ENCODE measurements at regions not wholly inside any gene's neighbourhood (a gene's known extent, or its start where the extent isn't known, plus 50 kb on each side); places are given as distances from the start of the nearest gene placed in this dataset.

DNA sequence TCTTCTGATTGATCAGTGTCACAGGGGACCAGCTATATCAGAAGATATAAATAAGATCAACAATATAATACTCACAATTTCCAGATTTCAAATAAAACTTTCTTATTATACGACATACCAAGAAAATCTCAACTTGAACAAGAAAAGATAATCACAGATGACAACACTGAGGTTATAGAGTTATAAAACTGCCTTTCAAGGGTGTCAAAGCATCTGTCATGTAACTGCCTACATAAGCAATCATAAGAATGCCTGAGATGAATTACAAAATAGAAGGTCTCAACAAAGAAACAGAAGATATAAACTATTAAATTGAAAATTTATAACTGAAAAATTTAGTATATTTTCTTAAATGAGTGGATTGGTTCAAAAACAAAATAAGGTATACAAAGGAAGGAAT is 659.2 kb downstream of the SLC16A7 start:
- no peak overlapping the region for H3K27ac ChIP-seq (ENCODE audit: low read length)
- no peak overlapping the region for H2AFZ ChIP-seq (ENCODE audit: low read depth, low read length)
- H3F3A ChIP-seq (ENCODE audit: insufficient read depth, low read length, poor library complexity, severe bottlenecking) = no peaks in the 10 kb centered on the region
- TF ChIP-seq, protein P1, sequence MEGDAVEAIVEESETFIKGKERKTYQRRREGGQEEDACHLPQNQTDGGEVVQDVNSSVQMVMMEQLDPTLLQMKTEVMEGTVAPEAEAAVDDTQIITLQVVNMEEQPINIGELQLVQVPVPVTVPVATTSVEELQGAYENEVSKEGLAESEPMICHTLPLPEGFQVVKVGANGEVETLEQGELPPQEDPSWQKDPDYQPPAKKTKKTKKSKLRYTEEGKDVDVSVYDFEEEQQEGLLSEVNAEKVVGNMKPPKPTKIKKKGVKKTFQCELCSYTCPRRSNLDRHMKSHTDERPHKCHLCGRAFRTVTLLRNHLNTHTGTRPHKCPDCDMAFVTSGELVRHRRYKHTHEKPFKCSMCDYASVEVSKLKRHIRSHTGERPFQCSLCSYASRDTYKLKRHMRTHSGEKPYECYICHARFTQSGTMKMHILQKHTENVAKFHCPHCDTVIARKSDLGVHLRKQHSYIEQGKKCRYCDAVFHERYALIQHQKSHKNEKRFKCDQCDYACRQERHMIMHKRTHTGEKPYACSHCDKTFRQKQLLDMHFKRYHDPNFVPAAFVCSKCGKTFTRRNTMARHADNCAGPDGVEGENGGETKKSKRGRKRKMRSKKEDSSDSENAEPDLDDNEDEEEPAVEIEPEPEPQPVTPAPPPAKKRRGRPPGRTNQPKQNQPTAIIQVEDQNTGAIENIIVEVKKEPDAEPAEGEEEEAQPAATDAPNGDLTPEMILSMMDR (IDR thresholded peaks at IDR 0.05; ENCODE audit: poor library complexity, severe bottlenecking) = no peak
- TF ChIP-seq SMC3 (conservative IDR thresholded peaks at IDR 0.05; ENCODE audit: poor library complexity) (no peak), EP300 (conservative IDR thresholded peaks at IDR 0.05; ENCODE audit: poor library complexity, severe bottlenecking) (peak; percentile 85), MXI1 (conservative IDR thresholded peaks at IDR 0.05; ENCODE audit: poor library complexity, severe bottlenecking) (no peak), RAD21 (conservative IDR thresholded peaks at IDR 0.05) (no peak), EZH2 (IDR thresholded peaks at IDR 0.05; ENCODE audit: borderline replicate concordance, insufficient read depth, low read length, poor library complexity, severe bottlenecking) (no peak), REST (IDR thresholded peaks at IDR 0.05; ENCODE audit: borderline replicate concordance) (no peak), TAF1 (IDR thresholded peaks at IDR 0.05; ENCODE audit: low read depth) (no peak), POLR2AphosphoS5 (IDR thresholded peaks at IDR 0.05) (peak; percentile 82)
- H3K36me3 ChIP-seq (ENCODE audit: insufficient read depth, low read length) = no peaks in the 10 kb centered on the region
- H3K9me3 ChIP-seq (ENCODE audit: low read length) = no peaks in the 10 kb centered on the region
- no peak overlapping the region for H3K4me3 ChIP-seq (ENCODE audit: low read length)
- H4K20me1 ChIP-seq (ENCODE audit: insufficient read depth) = no peaks in the 10 kb centered on the region
- no peak overlapping the region for H3K4me2 ChIP-seq (ENCODE audit: low read length)
- H3K9me2 ChIP-seq (ENCODE audit: insufficient read depth, low read length) = no peaks in the 10 kb centered on the region
- H3K9ac ChIP-seq (ENCODE audit: low read length) = no peak overlapping the region
- H3K27me3 ChIP-seq (ENCODE audit: insufficient read depth, low read depth, low read length) = no peaks in the 10 kb centered on the region
- H3K79me2 ChIP-seq (replicated peaks; ENCODE audit: insufficient read depth, low read length) = no peaks in the 10 kb centered on the region

DNA sequence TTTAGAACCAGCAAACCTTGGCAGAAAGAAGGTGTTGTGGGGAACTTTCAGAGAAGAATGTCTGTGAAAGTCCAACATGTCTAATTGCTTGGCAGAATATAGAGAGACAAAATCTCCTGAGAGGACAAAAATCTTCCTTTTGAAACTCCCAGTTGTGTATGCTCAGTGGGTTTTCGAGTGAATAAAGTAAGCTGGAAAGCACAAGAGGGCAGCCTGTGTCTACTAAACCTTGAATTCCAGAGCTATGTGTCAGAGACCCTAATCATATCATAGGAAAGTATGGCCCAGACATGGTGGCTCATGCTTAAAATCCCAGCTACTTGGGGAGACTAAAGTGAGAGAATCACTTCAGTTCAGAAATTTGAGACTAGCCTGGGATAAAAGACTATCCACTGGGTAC is 661.2 kb downstream of the SLC16A7 start:
- H3K79me2 ChIP-seq (replicated peaks; ENCODE audit: insufficient read depth, low read length) = no peaks in the 10 kb centered on the region
- no peak overlapping the region for H2AFZ ChIP-seq (ENCODE audit: low read depth, low read length)
- H4K20me1 ChIP-seq (ENCODE audit: insufficient read depth) = no peaks in the 10 kb centered on the region
- no peak overlapping the region for H3K4me2 ChIP-seq (ENCODE audit: low read length)
- H3K9ac ChIP-seq (ENCODE audit: low read length) = no peak overlapping the region
- H3F3A ChIP-seq (ENCODE audit: insufficient read depth, low read length, poor library complexity, severe bottlenecking) = no peaks in the 10 kb centered on the region
- no peak overlapping the region for H3K27ac ChIP-seq (ENCODE audit: low read length)
- no peak overlapping the region for H3K4me3 ChIP-seq (ENCODE audit: low read length)
- no peaks in the 10 kb centered on the region for H3K9me3 ChIP-seq (ENCODE audit: low read length)
- TF ChIP-seq, protein P1 (IDR thresholded peaks at IDR 0.05; ENCODE audit: poor library complexity, severe bottlenecking) = peak; percentile 16
- TF ChIP-seq EZH2 (IDR thresholded peaks at IDR 0.05; ENCODE audit: borderline replicate concordance, insufficient read depth, low read length, poor library complexity, severe bottlenecking) (no peak), RAD21 (conservative IDR thresholded peaks at IDR 0.05) (peak; percentile 16), TAF1 (IDR thresholded peaks at IDR 0.05; ENCODE audit: low read depth) (no peak), REST (IDR thresholded peaks at IDR 0.05; ENCODE audit: borderline replicate concordance) (no peak), SMC3 (conservative IDR thresholded peaks at IDR 0.05; ENCODE audit: poor library complexity) (no peak)
- H3K27me3 ChIP-seq (ENCODE audit: insufficient read depth, low read depth, low read length) = no peaks in the 10 kb centered on the region
- H3K9me2 ChIP-seq (ENCODE audit: insufficient read depth, low read length) = no peaks in the 10 kb centered on the region
- no peaks in the 10 kb centered on the region for H3K36me3 ChIP-seq (ENCODE audit: insufficient read depth, low read length)

Data from neural cell (in vitro differentiated cells).